Panc1 (cell line): ENCODE measurements at regions not wholly inside any gene's neighbourhood (a gene's known extent, or its start where the extent isn't known, plus 50 kb on each side); places are given as distances from the start of the nearest gene placed in this dataset.

Experiments
- CTCF ChIP-seq: fragments of 450-650 bp; IDR thresholded peaks from 2 replicates; pipeline ENCODE4 v1.5.1; 2017; ENCODE audit warnings: mild to moderate bottlenecking
- SIN3A ChIP-seq: IDR thresholded peaks from 2 replicates; pipeline ENCODE4 v1.6.1; 2012; ENCODE audit warnings: low read depth, mild to moderate bottlenecking, low read length, moderate library complexity, borderline replicate concordance; ENCODE audit not compliant: insufficient read depth
- TCF7L2 ChIP-seq: IDR thresholded peaks from 2 replicates; pipeline ENCODE4 v1.6.1; 2011; ENCODE audit warnings: mild to moderate bottlenecking, low read depth, low read length, inconsistent platforms

- TF ChIP-seq TCF7L2: no peak
- TF ChIP-seq CTCF: no peak
- no peak for TF ChIP-seq SIN3A
Measured at GRCh38 chr13:90477216-90477615, 870.3 kb upstream of the MIR17HG start.
